ENCODE measurements at regions not wholly inside any gene's neighbourhood (a gene's known extent, or its start where the extent isn't known, plus 50 kb on each side); places are given as distances from the start of the nearest gene placed in this dataset.

DNA sequence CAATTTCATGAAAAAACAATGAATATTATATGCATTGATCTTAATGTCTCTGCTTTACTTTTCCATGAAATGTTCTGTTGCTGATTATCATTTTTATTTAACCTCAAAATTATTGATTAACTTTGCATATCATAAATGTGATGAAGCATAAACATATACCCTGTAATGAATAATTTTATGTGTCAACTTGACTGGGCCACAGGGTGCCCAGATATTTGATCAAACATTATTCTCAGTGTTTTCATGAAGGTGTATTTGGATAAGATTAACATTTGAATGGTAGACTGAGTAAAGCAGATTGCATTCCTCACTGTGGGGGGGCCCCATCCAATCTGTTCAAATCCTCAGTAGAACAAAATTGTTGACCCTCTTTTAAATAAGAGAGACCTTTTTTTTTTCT, 265.2 kb downstream of the CENPW start:
- no peak overlapping the region for H3K4me3 ChIP-seq
- intact Hi-C loops (cut with DNase I): no loop called here
- H3K27me3 ChIP-seq: no peaks in the 10 kb centered on the region
- H3K4me1 ChIP-seq: no peaks in the 10 kb centered on the region
- H3K9me3 ChIP-seq: no peaks in the 10 kb centered on the region
- TF ChIP-seq, protein P1, sequence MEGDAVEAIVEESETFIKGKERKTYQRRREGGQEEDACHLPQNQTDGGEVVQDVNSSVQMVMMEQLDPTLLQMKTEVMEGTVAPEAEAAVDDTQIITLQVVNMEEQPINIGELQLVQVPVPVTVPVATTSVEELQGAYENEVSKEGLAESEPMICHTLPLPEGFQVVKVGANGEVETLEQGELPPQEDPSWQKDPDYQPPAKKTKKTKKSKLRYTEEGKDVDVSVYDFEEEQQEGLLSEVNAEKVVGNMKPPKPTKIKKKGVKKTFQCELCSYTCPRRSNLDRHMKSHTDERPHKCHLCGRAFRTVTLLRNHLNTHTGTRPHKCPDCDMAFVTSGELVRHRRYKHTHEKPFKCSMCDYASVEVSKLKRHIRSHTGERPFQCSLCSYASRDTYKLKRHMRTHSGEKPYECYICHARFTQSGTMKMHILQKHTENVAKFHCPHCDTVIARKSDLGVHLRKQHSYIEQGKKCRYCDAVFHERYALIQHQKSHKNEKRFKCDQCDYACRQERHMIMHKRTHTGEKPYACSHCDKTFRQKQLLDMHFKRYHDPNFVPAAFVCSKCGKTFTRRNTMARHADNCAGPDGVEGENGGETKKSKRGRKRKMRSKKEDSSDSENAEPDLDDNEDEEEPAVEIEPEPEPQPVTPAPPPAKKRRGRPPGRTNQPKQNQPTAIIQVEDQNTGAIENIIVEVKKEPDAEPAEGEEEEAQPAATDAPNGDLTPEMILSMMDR (IDR thresholded peaks at IDR 0.05): no peak
- no peak for DNase-seq
- no peaks in the 10 kb centered on the region for H3K36me3 ChIP-seq
- no peak overlapping the region for H3K27ac ChIP-seq
- ATAC-seq: no peak

- H3K4me1 ChIP-seq: no peaks in the 10 kb centered on the region
- no peaks in the 10 kb centered on the region for H3K27me3 ChIP-seq
- H3K27ac ChIP-seq: no peak overlapping the region
- no peaks in the 10 kb centered on the region for H3K36me3 ChIP-seq
- TF ChIP-seq, protein P1 (IDR thresholded peaks at IDR 0.05): no peak
- intact Hi-C loops (cut with DNase I): no loop called here
- DNase-seq (no peak), ATAC-seq (no peak)
- no peak overlapping the region for H3K4me3 ChIP-seq
- peaks cover 0 to 7% of the 10 kb centered on the region in 2 donors for H3K9me3 ChIP-seq
Observed at GRCh38 chr6:126607289-126607688, 267.4 kb downstream of the CENPW start.

DNA sequence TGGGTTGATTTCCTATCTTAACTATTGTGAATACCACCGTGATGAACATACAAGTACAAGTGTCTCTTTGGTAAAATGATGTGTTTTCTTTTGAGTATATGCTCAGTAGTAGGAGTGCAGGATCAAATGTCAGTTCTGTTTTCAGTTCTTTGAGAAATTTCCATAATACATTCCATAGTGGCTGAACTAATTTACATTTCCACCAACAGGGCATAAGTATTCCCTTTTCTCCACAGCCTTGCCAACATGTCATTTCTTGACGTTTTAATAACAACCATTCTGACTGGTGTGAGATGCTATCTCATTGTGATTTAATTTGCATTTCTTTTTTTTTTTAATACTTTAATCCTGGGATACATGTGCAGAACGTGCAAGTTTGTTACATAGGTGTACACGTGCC, 268.8 kb downstream of the CENPW start:
- H3K4me3 ChIP-seq: no peak overlapping the region
- DNase-seq (no peak), ATAC-seq (no peak)
- H3K9me3 ChIP-seq: peaks cover 0 to 11% of the 10 kb centered on the region in 2 donors
- H3K27me3 ChIP-seq: no peaks in the 10 kb centered on the region
- intact Hi-C loops (cut with DNase I): no loop called here
- TF ChIP-seq, protein P1 (IDR thresholded peaks at IDR 0.05): no peak
- H3K27ac ChIP-seq: no peak overlapping the region
- H3K4me1 ChIP-seq: no peaks in the 10 kb centered on the region
- no peaks in the 10 kb centered on the region for H3K36me3 ChIP-seq

- DNase-seq: no peak
- intact Hi-C loops (cut with DNase I): no loop called here
- Histone ChIP-seq H3K4me3 (no peak overlapping the region), H3K4me1 (no peaks in the 10 kb centered on the region), H3K9me3 (peaks cover 0 to 12% of the 10 kb centered on the region in 2 donors), H3K27me3 (no peaks in the 10 kb centered on the region), H3K36me3 (no peaks in the 10 kb centered on the region), H3K27ac (no peak overlapping the region)
- TF ChIP-seq, protein P1 (IDR thresholded peaks at IDR 0.05): no peak
- ATAC-seq: no peak
Observed at GRCh38 chr6:126614642-126615504, 275.0 kb downstream of the CENPW start.

GRCh38 chr6:126616866-126617265, 277.0 kb downstream of the CENPW start:
- H3K27ac ChIP-seq: no peak overlapping the region
- TF ChIP-seq, protein P1 (IDR thresholded peaks at IDR 0.05): no peak
- H3K36me3 ChIP-seq: no peaks in the 10 kb centered on the region
- H3K4me3 ChIP-seq: no peak overlapping the region
- peaks cover 0 to 9% of the 10 kb centered on the region in 2 donors for H3K9me3 ChIP-seq
- intact Hi-C loops (cut with DNase I): no loop called here
- no peaks in the 10 kb centered on the region for H3K27me3 ChIP-seq
- no peak for ATAC-seq
- H3K4me1 ChIP-seq: no peaks in the 10 kb centered on the region
- DNase-seq: no peak
